GM21717 (cell line): ENCODE measurements at regions not wholly inside any gene's neighbourhood (a gene's known extent, or its start where the extent isn't known, plus 50 kb on each side); places are given as distances from the start of the nearest gene placed in this dataset.
"Not testable (repeated sequence)": the region's sequence is repeated elsewhere in the genome, so short reads cannot be mapped to it uniquely, and the experiment has no call there.

Source experiments
- ATAC-seq: cut with Tn5 transposase; IDR thresholded peaks from one replicate; pipeline ENCODE4 v1.9.1; 2021; ENCODE audit warnings: mild to moderate bottlenecking, moderate library complexity; ENCODE audit not compliant: unreplicated experiment

DNA sequence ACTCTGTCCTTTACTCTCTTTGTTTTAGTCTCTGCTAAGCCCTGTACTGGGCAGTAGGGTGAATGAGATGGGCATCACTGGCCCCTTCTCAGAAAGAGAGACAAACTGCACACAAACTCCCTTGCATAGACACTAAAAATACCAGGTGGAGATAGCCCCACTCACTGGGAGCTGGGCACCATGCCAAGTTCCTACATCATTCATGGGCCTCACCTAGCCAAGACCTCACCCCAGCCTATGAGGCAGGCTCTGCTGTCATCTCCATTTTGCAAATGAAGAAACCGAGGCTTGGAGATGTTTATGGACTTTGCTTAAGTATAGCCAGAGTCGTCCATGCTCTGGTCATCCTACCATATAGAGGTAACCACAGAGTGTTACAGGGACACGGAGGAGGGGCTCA is 499.8 kb upstream of the CDH11 start:
- no peak for ATAC-seq

DNA sequence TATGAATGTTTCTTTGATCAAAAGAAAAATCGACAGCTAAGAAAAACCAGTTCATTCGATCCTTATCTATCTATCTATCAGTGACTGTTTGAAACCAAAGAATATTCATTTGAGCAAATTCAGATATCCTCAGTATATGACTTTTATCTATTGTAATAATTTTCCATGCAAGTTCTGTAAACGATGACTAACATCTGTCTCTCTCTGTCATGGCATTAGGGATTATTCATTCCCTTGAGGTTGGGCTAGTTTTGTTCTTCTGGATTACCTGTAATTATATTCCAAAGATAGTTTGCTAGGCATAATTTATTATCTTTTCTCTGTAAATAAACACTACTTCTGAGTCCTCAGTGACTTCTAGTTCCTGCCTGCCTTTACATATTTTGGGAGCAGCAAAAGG is 497.7 kb upstream of the CDH11 start:
- no peak for ATAC-seq

DNA sequence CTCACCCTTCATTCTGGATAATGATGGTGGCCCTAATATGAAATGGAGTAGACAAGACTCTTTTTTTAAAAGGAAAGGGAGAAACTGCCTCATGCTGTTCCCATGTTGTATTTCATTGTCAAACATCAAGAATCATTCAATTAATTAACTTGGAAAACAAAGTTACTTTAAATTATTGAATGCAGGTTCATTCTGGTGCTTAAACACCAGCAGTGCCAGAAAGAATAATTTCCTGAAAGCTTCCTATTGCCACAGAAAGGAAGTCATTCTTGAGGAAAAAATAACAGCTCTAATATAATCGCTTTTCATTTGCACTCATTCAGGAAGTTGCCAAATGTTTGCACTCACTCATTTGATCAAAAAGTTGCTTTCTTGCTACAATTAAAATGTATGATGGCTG is 497.1 kb upstream of the CDH11 start:
- no peak for ATAC-seq

DNA sequence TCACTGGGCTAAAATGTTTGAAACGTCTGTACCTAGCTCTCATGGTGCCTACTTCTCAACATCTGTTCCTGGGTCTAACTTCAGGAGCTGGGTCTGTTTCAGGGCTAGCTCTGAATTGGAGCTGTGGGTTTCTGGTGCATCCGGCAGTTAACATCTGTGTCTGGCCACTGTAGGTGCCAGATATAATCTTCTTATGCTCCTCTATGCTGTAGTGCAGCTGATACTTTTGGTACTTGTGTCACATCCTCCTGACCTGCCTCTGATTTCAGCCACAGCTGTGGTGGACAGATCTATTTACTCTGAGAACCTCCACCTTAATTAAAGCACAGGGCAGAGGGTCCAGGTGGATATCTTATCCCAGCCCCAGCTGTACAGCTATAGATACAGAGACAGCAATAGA is 496.5 kb upstream of the CDH11 start:
- no peak for ATAC-seq

DNA sequence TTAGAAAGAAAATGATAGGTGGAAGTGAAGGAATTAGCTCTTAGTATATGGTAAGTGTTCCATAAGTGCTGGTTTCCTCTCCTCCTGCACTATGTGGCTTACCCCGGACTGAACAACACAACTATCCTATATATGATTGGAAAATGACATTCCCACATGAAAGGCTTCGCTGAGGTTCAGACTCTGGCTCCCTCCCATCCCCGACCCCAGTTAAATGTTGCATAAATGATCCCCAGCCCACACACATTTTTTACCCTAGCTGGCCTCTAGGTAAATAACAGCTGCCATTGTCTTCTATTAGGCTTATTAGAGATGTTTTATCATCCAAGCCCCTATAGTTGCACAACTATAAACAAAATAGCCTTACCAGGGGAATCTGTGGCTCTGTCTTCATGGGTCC is 495.6 kb upstream of the CDH11 start:
- no peak for ATAC-seq

DNA sequence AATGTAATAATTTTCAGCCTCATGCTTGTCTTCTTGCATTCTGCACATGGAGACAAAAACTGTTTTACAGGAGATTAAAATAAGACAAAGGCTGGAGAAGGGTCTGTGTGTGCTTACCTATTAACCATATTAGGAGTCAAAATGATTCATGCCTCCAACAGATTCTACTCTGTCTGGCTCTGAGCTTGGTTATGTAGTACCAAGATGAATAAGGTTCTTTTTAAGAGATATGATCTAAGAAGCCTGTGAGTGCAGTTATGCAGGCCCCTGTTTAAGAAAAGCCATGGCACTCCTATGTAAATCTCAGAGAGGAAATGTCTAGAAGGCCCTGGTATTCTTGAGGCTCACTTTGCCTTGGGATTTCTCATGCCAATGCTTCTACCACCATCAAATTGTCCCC is 486.6 kb upstream of the CDH11 start:
- ATAC-seq = no peak

DNA sequence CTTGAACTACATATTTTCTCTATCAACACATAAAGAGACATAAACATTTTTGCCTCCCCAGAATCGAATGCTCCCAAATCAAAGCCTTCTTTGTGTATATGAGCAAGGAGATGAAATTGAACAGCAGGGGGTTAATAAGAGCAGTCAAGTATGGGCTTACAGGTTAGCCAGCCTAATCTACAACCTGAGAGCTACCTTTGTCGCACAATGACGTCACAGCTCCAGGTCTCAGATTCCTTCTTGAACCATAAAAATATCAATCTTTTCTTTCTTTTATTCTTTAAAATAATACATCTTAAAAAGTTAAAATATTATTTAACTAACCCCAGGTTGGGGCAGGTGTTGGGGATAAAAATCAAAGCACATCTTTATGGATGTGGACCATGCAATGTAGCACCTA is 482.9 kb upstream of the CDH11 start:
- no peak for ATAC-seq

DNA sequence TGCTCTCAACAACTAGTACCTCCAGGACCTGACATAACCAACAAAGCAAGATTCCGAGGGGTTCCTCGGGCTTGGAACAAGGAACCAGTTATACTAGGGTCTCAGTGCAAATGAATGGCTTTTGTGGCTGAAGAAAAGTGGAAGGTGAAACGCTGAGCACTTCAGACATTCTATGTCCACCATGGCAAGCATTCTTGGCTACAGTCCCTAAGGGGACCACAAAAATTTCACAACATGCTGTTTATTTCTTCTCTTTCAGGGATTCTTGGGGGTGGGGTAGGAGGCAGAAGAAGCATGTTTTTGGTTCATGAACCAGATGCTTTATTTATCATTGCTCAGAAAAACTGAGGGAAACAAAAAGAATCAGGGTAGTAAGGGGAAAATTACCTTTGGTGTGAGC is 479.9 kb upstream of the CDH11 start:
- ATAC-seq = no peak

DNA sequence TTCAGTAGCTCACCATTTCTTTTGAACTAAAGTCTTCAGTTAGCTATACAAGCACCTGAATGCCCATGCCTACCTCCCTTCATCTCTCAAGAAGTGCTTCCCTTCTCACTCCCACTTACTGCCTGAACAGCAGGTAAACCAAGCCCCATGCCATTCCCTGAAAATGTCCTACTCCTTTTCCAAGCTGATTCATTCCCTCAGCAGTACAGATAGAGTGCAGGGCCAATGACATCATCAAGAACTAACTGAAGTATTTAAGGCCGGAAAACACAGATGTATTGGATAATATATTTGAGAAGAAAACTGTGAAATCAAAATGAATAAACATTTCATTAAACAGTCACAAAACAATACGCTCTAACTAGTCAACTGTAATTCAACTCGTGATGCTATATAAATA is 478.8 kb upstream of the CDH11 start:
- ATAC-seq = no peak

DNA sequence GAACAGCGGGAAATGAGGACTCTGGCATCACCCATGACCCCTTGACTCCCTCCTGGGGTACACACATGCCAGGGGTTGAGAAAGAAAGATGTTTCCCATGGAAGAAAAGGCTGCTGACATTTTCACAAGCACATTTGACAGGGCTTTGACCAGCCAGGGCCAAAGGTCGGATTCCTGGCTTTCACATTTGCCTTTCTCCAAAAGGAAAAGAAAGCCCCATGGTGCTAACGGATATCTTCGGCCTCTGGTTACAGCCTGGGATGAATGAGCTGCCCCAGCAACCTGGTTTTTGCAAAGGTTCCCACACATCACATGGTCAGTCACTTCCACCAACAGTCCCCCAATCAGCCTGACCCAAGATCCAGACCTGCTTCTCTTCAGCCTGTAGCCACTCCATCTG is 478.2 kb upstream of the CDH11 start:
- no peak for ATAC-seq

DNA sequence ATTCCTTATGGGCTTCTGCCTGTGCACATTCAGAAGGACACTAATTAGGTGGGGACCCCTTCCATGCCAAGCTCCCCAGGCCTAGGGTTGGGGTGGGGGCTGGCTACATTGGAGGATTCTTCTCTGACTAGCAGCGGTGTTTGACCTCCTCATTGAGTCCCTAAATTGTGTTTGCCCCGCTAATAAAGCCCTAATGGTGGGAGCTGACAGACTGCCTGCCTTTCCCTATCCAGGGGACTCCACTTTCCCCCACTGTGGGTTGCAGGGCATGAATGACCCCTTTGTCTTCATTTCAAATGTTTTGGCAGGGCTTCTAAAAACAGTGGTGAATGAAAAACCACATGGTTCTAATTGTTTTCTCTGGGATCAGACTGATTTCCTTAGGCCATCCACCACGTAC is 476.8 kb upstream of the CDH11 start:
- no peak for ATAC-seq

DNA sequence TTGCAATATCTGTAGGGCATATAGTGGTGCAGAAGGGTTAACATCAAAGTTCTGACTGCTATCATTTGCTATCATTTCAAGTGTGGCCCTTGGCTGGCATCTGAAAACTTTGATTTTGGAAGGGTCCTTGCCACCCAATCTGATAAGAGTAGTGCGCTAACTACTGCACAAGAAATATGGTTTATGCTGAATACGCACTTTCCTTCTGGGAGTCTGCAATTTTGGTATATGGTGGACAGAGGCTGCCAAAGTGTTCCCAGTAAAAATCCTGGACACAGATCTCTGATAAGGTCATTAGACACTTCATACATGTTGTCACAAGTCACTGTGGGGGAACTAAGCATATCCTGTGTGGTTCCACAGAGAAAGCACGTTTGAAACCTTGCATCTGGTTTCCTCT is 461.6 kb upstream of the CDH11 start:
- ATAC-seq = no peak

DNA sequence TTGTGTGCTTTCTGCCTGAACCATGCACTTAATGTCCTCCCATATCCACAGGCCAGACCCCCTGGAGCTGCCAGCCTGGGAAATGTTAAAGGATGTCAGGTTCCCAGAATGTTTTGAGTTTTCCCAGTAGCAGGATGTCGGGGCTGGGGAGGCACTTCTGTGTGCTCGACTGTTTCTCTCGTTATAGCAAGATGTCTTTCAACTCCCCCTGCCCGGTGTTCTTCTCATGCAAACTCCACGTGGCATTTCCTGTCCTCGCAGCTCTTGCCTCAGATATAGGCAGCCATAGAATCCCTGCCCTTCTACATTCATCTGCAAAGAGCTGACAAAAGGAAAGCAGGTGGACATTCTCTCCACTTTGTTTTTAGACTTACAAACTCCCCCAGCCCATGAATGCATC is 457.2 kb upstream of the CDH11 start:
- ATAC-seq = no peak

DNA sequence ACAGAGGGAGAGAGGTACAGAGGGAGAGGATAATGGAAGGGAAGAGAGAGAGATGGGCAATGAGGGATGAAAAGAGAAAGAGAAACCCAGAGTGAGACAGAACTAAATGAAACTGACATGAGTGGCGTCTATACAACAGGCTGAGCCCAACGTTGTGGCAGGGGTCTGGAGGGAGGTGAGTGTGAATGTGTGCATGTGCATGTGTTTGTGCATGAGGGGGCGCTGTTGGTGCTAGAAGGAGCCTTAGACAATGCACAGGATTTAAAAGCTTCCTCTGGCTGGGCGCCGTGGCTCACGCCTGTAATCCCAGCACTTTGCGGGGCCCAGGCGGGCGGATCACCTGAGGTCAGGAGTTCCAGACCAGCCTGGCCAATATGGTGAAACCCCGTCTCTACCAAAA is 454.8 kb upstream of the CDH11 start:
- ATAC-seq = no peak

DNA sequence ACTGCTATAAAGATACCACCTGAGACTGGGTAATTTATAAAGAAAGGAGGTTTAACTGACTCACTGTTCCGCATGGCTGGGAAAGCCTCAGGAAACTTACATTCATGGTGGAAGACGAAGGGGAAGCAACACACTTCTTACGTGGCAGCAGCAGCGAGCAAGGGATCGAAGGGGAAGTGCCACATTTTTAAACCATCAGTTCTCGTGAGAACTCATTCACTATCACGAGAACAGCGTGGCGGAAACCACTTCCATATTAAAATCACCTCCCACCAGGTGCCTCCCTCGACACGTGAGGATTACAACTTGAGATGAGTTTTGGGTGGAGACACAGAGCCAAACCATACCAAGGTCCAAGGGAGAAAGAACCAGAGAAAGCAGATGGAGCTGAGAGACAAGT is 454.3 kb upstream of the CDH11 start:
- no peak for ATAC-seq

DNA sequence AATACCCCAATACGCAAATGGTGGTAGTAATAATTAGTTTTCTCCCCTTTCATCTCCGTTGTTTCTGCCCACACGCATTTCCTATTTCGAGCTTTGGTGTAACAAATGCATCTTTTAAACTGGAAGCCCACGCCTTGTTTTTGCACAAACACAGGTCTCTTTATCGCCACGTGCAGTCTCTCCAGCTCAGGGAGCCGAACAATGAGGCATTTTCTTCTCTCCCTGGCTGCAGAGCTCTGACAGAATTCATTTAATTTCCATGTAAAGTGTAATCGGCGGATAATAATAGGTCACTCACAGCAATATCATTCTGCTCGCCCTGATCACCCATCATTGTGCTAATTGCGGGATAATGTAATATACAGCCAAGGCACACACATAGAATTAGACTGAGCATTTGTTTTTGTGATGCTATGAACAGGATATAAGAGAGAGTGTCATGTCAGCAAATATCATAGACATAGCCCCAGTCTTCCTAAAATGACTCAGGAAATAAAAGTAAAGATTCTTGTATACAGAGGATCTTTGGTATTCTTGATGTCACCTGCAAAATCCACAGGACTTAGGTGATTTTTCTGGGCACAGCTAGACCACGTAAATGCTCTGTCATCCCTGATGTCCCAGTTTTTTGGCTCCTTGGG is 452.6 kb upstream of the CDH11 start:
- no peak for ATAC-seq

DNA sequence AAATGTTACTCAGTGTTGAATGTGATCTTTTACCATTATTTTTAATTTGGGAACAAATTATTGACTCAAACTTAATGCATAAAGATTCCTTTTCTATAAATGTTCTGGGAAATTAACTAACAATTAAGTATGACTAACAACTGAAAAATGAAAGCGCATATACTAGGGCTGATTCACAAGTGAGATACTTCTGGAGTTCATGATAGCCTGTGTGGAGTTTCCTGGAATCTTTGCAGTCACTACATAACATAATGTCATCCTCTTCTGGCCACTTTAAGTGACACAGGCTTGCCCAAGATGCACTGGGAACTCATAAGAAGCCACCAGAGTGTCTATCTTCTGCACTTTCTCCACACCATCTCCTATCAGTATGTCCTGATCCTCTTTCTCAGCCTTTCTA is 450.3 kb upstream of the CDH11 start:
- no peak for ATAC-seq

DNA sequence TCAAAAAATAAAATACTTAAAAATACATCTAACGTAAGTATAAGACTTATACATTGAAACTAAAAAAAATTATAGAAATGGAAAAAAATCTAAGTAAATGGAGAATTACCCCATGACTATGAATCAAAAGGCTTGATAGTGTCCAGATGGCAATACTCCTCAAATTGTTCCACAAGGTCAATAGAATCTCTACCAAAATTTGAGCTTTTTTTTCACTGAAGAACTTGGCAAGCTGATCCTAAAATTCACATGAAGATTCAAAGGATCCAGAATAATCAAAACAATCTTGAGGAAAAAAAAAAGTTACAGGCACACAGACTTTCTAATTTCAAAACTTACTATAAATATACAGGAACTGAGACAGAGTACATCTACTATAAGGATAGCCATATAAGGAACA is 448.4 kb upstream of the CDH11 start:
- ATAC-seq = no peak

DNA sequence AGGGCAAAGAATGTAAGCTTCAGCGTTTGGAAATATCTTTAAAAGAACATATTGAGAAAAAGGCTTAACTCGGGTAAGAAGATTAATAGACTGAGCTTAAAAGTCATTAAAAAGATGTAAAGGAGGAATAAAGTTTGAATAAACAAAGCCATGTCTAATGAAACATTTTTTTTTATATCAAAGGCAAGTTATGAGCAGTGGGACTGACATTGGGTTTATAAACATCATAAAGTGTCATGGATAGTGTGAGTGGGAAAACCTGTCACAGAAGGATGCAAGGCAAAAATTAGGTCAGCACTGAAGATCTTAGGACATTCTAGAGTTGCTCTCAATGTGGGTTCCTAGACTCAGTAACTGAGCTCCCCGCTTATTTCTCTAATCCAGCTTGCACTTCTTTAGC is 438.0 kb upstream of the CDH11 start:
- ATAC-seq = no peak

DNA sequence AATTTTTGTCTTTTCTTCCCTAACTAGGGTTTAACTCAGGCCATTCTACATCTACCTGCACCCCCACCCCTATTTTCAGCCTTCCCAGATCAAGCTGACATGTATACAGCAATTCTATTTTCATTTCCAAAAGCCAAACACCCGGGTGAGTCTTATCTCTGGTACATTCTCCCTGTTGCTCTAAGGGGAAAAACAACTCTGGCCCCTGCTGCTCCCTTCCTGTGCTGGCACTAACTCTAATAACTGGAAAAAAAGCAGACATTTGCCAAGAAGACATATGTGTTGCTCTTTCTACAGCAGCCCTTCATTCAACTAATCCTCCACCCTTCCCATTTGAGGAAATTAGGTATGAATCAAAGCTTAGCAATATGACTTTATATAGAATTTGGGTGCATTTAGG is 427.8 kb upstream of the CDH11 start:
- ATAC-seq = not testable (repeated sequence)

DNA sequence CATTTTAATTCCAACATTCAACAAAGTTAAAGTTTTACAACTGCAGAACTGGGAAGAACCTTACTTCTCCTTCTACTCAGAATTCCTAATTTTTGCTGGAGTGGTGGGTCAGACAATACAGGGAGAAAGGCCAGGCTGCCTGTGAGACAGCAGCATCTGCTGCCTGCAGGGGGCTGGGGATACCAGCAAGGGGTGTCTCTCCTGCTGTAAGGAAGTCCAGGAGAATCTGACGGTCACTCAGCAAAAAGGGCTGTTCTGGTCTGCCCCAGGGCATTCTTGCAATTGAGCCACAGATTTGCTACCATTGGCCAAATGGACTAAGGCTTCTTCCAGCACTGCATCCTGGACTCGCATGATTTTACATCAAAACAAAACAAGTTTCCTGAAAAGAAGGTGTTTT is 426.6 kb upstream of the CDH11 start:
- no peak for ATAC-seq

DNA sequence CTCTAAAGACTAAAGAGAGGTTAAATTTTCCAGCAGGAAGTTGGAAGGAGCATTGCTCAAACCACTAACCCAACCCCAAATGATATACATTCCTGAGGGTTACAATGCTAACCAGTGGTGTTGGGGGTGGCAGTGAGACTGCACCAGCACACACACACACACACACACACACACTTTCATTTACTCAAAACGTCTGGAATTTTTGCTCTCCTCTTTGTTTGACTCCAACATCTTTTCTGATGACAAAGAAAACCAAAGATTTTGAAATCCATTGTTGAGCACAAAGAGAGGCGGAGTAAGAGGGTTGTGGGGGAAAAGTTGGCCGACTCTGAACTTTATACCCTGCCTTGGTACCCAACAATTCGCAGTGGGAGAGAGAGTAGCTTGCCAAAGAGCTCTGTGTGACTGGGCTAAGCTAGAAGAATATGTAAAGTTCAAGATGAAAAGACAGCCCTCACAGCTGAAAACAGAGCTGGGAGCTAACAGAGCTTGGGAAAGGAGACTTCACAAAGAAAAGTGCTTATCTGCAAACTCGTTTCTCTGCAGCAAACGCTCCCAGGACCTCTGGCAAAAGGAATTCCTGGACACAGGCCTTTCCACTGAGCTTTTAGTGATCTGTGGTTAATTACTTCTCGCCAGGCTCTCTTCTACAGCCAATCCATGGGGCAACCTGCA is 426.0 kb upstream of the CDH11 start:
- no peak for ATAC-seq

DNA sequence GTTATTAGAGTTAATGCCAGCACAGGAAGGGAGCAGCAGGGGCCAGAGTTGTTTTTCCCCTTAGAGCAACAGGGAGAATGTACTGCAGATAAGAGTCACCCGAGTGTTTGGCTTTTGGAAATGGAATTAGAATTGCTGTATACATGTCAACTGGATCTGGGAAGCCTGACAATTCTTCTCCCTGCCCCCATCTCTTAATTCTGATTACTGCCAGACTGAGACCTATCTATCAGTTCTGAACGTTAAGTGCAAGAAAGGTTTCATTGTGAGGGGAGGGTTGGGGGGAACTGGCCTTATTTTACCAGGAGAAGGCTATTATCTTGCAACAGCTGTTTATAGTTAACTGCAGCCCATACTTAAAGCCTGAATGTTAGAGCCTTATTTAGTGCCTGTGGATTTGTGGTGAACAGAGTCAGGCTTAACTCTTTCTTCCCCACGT is 424.5 kb upstream of the CDH11 start:
- no peak for ATAC-seq
